ENCODE measurements at regions not wholly inside any gene's neighbourhood (a gene's known extent, or its start where the extent isn't known, plus 50 kb on each side); places are given as distances from the start of the nearest gene placed in this dataset.

GRCh38 chr2:59151805-59152204 lies 910.7 kb upstream of the FANCL start:
- TF ChIP-seq CTCF (IDR thresholded peaks at IDR 0.05; ENCODE audit: insufficient read depth, low read length) = no peak
- TF ChIP-seq REST (IDR thresholded peaks at IDR 0.05; ENCODE audit: insufficient replicate concordance, low read depth) = no peak
- no peak for TF ChIP-seq GABPA (IDR thresholded peaks at IDR 0.05; ENCODE audit: low read depth)
- TF ChIP-seq SPI1 (IDR thresholded peaks at IDR 0.05; ENCODE audit: borderline replicate concordance, low read depth) = no peak
- no peak for TF ChIP-seq POLR2AphosphoS5 (IDR thresholded peaks at IDR 0.05; ENCODE audit: low read depth)
- DNase-seq (ENCODE audit: low read depth in 1 of 2, low spot score in 1 of 2) = no peak
- no peak overlapping the region for H3K4me3 ChIP-seq (replicated peaks; ENCODE audit: insufficient read depth, low read length)
- H3K27me3 ChIP-seq (ENCODE audit: insufficient read depth, poor library complexity, severe bottlenecking) = no peaks in the 10 kb centered on the region
- H3K27ac ChIP-seq (replicated peaks) = no peak overlapping the region

GRCh38 chr2:59150217-59150849 lies 909.2 kb upstream of the FANCL start:
- Histone ChIP-seq H3K27me3 (ENCODE audit: insufficient read depth, poor library complexity, severe bottlenecking) (no peaks in the 10 kb centered on the region), H3K4me3 (replicated peaks; ENCODE audit: insufficient read depth, low read length) (no peak overlapping the region), H3K27ac (replicated peaks) (no peak overlapping the region)
- TF ChIP-seq GABPA (IDR thresholded peaks at IDR 0.05; ENCODE audit: low read depth) = no peak
- TF ChIP-seq SPI1 (IDR thresholded peaks at IDR 0.05; ENCODE audit: borderline replicate concordance, low read depth) = no peak
- TF ChIP-seq REST (IDR thresholded peaks at IDR 0.05; ENCODE audit: insufficient replicate concordance, low read depth) = no peak
- TF ChIP-seq CTCF (IDR thresholded peaks at IDR 0.05; ENCODE audit: insufficient read depth, low read length) = no peak
- no peak for TF ChIP-seq POLR2AphosphoS5 (IDR thresholded peaks at IDR 0.05; ENCODE audit: low read depth)
- DNase-seq (ENCODE audit: low read depth in 1 of 2, low spot score in 1 of 2) = no peak

- no peak for DNase-seq (ENCODE audit: low read depth in 1 of 2, low spot score in 1 of 2)
- Histone ChIP-seq H3K27ac (replicated peaks) (no peak overlapping the region), H3K4me3 (replicated peaks; ENCODE audit: insufficient read depth, low read length) (no peak overlapping the region), H3K27me3 (ENCODE audit: insufficient read depth, poor library complexity, severe bottlenecking) (no peaks in the 10 kb centered on the region)
- no peak for TF ChIP-seq GABPA (IDR thresholded peaks at IDR 0.05; ENCODE audit: low read depth)
- TF ChIP-seq CTCF (IDR thresholded peaks at IDR 0.05; ENCODE audit: insufficient read depth, low read length) = no peak
- no peak for TF ChIP-seq SPI1 (IDR thresholded peaks at IDR 0.05; ENCODE audit: borderline replicate concordance, low read depth)
- no peak for TF ChIP-seq REST (IDR thresholded peaks at IDR 0.05; ENCODE audit: insufficient replicate concordance, low read depth)
- no peak for TF ChIP-seq POLR2AphosphoS5 (IDR thresholded peaks at IDR 0.05; ENCODE audit: low read depth)
Observed at GRCh38 chr2:59149271-59149670, 908.1 kb upstream of the FANCL start.

Measured in HL-60 (cell line).